ENCODE measurements at regions not wholly inside any gene's neighbourhood (a gene's known extent, or its start where the extent isn't known, plus 50 kb on each side); places are given as distances from the start of the nearest gene placed in this dataset.

DNA sequence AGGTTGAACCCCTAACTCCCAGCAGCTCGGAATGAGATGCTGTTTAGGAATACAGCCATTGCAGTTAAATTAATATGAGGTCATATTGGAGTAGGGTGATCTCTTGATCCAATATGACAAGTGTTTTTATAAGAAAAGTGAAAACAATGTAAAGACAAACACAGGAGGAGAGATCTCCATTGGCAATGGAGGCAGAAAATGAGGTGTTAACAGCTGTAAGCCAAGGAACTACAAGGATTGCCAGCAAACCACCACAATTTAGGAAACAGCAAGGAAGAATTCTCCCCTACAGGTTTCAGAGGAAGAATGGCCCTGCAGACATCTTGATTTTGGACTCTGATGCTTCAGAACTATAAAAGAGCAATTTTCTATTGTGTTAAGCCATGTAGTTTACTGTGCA, 774.3 kb downstream of the MRPL39 start:
- H3K27me3 ChIP-seq (ENCODE audit: control insufficient read depth, insufficient read depth, low read length), result no peaks in the 10 kb centered on the region
- H3K9me3 ChIP-seq (ENCODE audit: control insufficient read depth, insufficient read depth, low read length), result peaks cover 11% of the 10 kb centered on the region
- no peaks in the 10 kb centered on the region for H3K36me3 ChIP-seq (ENCODE audit: control insufficient read depth, insufficient read depth, low read length)
- H3K9ac ChIP-seq (ENCODE audit: low read depth, low read length), result no peak overlapping the region
- H3K4me3 ChIP-seq (ENCODE audit: low read depth, low read length), result no peak overlapping the region
- no peaks in the 10 kb centered on the region for H3K4me1 ChIP-seq (ENCODE audit: control insufficient read depth, insufficient read depth, low read length)

DNA sequence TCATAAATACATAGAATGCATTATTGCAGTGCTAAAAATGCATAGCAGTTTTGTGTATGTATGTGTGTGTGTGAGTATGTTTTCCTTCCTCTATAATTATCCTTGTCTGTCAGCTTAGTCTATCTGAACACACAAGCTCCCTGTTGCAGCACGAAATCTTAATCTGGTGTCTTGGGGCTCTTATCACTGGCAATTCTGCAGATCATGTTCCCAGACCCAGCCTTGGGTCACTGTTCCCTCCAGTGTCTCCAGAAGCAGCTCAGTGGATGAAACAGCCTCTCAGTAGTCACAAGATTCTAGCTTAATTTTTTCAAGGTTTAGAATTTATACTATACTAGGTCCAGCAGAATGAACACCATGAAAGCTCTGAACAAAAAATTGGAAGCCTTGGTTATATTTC, 777.9 kb downstream of the MRPL39 start:
- Histone ChIP-seq H3K9ac (ENCODE audit: low read depth, low read length) (no peak overlapping the region), H3K27me3 (ENCODE audit: control insufficient read depth, insufficient read depth, low read length) (no peaks in the 10 kb centered on the region), H3K9me3 (ENCODE audit: control insufficient read depth, insufficient read depth, low read length) (peaks cover 15% of the 10 kb centered on the region), H3K36me3 (ENCODE audit: control insufficient read depth, insufficient read depth, low read length) (no peaks in the 10 kb centered on the region), H3K4me3 (ENCODE audit: low read depth, low read length) (no peak overlapping the region), H3K4me1 (ENCODE audit: control insufficient read depth, insufficient read depth, low read length) (no peaks in the 10 kb centered on the region)

DNA sequence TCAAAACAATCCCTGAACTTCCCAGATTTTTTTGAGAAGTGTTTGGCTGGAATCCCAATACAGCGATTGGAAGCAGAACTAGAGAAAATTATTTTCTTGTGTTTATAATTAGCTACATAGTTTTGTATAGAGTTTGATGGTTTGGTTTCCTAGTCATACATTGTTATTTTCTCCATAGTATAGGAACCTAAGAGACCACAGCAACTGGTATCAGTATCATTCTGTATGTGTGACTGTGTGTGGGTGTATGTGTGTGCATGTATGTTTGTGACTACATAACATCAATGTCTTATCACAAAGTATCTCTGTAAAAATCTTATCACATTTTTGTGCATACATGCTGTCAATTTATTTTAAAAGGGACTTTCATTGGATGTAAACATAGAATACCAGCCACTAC, 780.5 kb downstream of the MRPL39 start:
- Histone ChIP-seq H3K4me1 (ENCODE audit: control insufficient read depth, insufficient read depth, low read length) (no peaks in the 10 kb centered on the region), H3K4me3 (ENCODE audit: low read depth, low read length) (no peak overlapping the region), H3K36me3 (ENCODE audit: control insufficient read depth, insufficient read depth, low read length) (no peaks in the 10 kb centered on the region), H3K9ac (ENCODE audit: low read depth, low read length) (no peak overlapping the region), H3K27me3 (ENCODE audit: control insufficient read depth, insufficient read depth, low read length) (no peaks in the 10 kb centered on the region), H3K9me3 (ENCODE audit: control insufficient read depth, insufficient read depth, low read length) (peaks cover 15% of the 10 kb centered on the region)

DNA sequence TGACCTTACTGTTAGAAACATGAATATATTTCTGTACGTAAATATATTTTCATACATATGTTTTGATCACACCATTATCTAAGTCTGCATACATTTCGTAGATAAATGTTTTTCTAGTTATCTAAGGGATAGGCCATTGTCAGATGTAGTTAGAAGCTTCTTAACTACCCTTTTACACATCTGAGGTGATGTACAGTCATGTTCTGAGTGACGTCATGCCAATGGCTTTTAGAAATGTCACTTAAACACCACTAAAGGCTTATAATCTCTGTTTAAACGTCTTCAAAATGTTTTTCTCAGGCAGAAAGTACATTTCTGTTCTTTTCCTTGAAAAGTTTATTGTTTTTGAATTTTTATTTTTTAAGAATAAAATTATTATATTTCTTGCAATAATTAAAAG, 781.9 kb downstream of the MRPL39 start:
- Histone ChIP-seq H3K27me3 (ENCODE audit: control insufficient read depth, insufficient read depth, low read length) (no peaks in the 10 kb centered on the region), H3K9me3 (ENCODE audit: control insufficient read depth, insufficient read depth, low read length) (peaks cover 12% of the 10 kb centered on the region), H3K4me1 (ENCODE audit: control insufficient read depth, insufficient read depth, low read length) (no peaks in the 10 kb centered on the region), H3K9ac (ENCODE audit: low read depth, low read length) (no peak overlapping the region), H3K4me3 (ENCODE audit: low read depth, low read length) (no peak overlapping the region), H3K36me3 (ENCODE audit: control insufficient read depth, insufficient read depth, low read length) (no peaks in the 10 kb centered on the region)

DNA sequence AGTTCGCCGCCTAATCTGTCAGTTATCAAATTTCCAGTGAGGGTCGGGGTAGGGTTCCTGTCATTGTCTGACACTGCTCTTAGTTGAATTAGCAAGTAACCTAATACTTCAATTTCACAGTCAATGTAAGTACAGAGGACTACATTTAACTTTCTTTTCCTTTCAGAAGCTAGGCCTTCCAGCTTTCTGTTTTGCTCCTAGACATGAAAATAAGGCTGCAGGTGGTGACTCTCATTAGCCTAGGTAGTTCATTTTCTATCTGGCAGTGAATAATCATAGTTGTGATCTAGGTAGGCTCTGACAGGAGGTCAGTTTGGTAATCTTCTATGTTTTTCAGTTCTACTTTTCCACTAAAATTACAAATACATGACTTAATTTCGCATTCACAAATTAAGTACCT, 783.1 kb downstream of the MRPL39 start:
- no peaks in the 10 kb centered on the region for H3K4me1 ChIP-seq (ENCODE audit: control insufficient read depth, insufficient read depth, low read length)
- no peak overlapping the region for H3K9ac ChIP-seq (ENCODE audit: low read depth, low read length)
- H3K9me3 ChIP-seq (ENCODE audit: control insufficient read depth, insufficient read depth, low read length), result peaks cover 12% of the 10 kb centered on the region
- no peak overlapping the region for H3K4me3 ChIP-seq (ENCODE audit: low read depth, low read length)
- no peaks in the 10 kb centered on the region for H3K36me3 ChIP-seq (ENCODE audit: control insufficient read depth, insufficient read depth, low read length)
- no peaks in the 10 kb centered on the region for H3K27me3 ChIP-seq (ENCODE audit: control insufficient read depth, insufficient read depth, low read length)

DNA sequence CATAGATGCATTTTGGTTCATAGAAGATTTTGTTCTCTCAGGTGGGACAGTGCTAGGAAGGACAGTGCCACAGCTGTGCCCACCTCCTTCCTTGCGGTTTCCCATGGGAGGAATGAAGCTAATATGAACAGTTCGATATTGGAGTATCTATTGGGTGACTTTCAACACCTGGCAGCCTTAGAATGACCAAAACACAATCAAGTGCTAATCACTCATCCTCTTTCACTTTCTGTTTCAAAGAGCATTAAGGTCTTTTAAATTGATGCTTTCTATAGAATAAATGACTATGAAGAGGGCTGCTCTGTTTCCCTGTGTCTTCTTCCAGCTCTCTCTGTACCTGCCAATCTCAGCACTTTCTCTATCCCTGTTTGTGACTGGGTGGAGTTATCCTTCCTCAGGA, 784.0 kb downstream of the MRPL39 start:
- no peak overlapping the region for H3K4me3 ChIP-seq (ENCODE audit: low read depth, low read length)
- H3K27me3 ChIP-seq (ENCODE audit: control insufficient read depth, insufficient read depth, low read length), result no peaks in the 10 kb centered on the region
- no peaks in the 10 kb centered on the region for H3K4me1 ChIP-seq (ENCODE audit: control insufficient read depth, insufficient read depth, low read length)
- H3K9ac ChIP-seq (ENCODE audit: low read depth, low read length), result no peak overlapping the region
- H3K36me3 ChIP-seq (ENCODE audit: control insufficient read depth, insufficient read depth, low read length), result no peaks in the 10 kb centered on the region
- H3K9me3 ChIP-seq (ENCODE audit: control insufficient read depth, insufficient read depth, low read length), result peaks cover 16% of the 10 kb centered on the region

DNA sequence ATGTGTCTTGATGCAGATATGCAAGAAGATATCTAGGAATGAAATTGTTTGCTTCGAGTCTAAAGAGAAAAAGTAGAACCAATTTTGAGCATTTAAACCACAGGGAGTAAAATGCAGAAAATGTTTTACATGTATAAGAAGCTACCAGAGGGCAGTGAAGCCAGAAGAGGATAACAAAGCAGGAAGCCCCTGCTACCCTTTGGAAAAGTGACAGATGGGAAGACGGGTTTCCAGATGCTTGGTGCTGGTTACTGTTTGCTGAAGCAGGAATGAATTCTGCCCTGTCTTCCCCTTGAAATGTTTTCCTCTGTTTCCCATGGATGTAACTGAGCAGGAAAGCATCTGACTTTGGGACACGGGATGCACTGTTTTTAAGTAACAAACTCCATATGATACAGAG, 822.2 kb downstream of the MRPL39 start:
- Histone ChIP-seq H3K27me3 (ENCODE audit: control insufficient read depth, insufficient read depth, low read length) (no peaks in the 10 kb centered on the region), H3K9ac (ENCODE audit: low read depth, low read length) (no peak overlapping the region), H3K36me3 (ENCODE audit: control insufficient read depth, insufficient read depth, low read length) (no peaks in the 10 kb centered on the region), H3K9me3 (ENCODE audit: control insufficient read depth, insufficient read depth, low read length) (peaks cover 8% of the 10 kb centered on the region), H3K4me1 (ENCODE audit: control insufficient read depth, insufficient read depth, low read length) (no peaks in the 10 kb centered on the region), H3K4me3 (ENCODE audit: low read depth, low read length) (no peak overlapping the region)

DNA sequence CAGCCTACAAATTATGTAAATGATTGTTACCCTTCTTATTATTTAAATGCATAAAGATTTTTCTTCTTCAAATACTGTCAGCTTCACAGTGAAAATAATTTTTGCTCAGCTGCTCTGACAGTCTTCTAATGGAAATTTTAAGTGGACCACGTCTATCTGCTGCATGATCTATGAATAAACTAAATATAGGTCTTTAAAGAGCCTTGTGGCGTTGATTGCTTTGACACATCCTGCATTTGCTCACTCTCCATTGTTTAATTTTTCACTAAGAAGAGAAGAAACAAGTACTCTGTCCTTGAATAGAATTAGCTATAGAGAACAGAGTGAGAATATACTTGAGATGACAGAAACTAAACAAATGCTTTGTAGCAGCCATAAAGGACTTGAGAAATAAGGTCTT, 826.1 kb downstream of the MRPL39 start:
- Histone ChIP-seq H3K9ac (ENCODE audit: low read depth, low read length) (no peak overlapping the region), H3K4me1 (ENCODE audit: control insufficient read depth, insufficient read depth, low read length) (no peaks in the 10 kb centered on the region), H3K4me3 (ENCODE audit: low read depth, low read length) (no peak overlapping the region), H3K27me3 (ENCODE audit: control insufficient read depth, insufficient read depth, low read length) (no peaks in the 10 kb centered on the region), H3K36me3 (ENCODE audit: control insufficient read depth, insufficient read depth, low read length) (no peaks in the 10 kb centered on the region), H3K9me3 (ENCODE audit: control insufficient read depth, insufficient read depth, low read length) (peaks cover 4% of the 10 kb centered on the region)

DNA sequence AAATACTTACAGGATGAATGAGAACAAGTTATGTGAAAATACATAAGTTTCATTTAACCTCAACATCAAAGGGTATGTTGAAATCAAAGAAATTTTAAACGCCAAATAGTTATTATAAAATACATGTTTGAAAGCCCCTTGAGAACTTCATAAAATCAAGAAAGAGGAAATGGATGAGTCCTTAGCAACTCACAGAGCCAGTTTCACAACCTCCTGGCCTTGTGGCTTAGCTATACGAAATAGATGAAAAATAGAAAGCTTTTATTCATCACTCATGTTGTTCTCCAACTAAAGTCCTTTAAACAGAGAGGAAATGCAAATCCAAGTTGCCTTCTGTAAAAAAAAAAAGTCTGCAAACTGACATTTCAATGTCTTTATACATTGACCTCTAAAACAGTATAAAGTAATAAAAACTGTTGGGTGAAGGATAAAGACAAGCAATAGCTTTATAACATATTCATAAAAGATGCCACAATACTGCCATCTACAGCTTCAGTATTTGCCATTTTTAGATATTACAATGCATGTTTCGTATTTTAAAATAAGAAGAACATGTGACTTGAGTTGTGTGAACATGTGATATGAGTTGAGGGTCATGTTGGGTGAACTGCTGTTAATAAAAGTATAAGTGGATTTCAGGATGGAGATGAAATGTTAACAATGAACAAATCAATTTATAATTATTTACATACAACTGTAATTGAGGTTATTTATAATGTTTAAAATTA, 847.8 kb downstream of the MRPL39 start:
- Histone ChIP-seq H3K36me3 (ENCODE audit: control insufficient read depth, insufficient read depth, low read length) (no peaks in the 10 kb centered on the region), H3K27me3 (ENCODE audit: control insufficient read depth, insufficient read depth, low read length) (no peaks in the 10 kb centered on the region), H3K9me3 (ENCODE audit: control insufficient read depth, insufficient read depth, low read length) (peaks cover 11% of the 10 kb centered on the region), H3K4me3 (ENCODE audit: low read depth, low read length) (no peak overlapping the region), H3K4me1 (ENCODE audit: control insufficient read depth, insufficient read depth, low read length) (no peaks in the 10 kb centered on the region), H3K9ac (ENCODE audit: low read depth, low read length) (no peak overlapping the region)

DNA sequence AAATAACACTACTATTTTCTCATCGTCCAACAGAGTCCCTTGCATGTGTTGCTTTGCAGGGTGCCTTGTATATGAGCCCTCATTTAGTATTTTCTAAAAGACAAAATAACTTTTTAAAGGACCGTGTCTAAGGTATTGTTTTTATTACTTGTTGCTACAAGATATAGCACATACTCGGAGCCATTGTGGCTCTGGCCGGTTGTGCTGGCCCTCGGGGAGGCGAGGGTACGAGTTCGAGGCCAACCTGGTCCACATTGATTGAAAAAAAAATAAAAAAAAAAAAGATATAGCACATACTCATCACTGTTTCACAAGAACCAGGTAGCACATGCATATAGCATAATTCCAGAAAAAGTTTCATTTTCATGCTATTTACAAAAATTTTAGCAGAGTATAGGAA, 869.2 kb downstream of the MRPL39 start:
- Histone ChIP-seq H3K36me3 (ENCODE audit: control insufficient read depth, insufficient read depth, low read length) (no peaks in the 10 kb centered on the region), H3K4me1 (ENCODE audit: control insufficient read depth, insufficient read depth, low read length) (no peaks in the 10 kb centered on the region), H3K27me3 (ENCODE audit: control insufficient read depth, insufficient read depth, low read length) (no peaks in the 10 kb centered on the region), H3K9me3 (ENCODE audit: control insufficient read depth, insufficient read depth, low read length) (peaks cover 6% of the 10 kb centered on the region), H3K9ac (ENCODE audit: low read depth, low read length) (no peak overlapping the region), H3K4me3 (ENCODE audit: low read depth, low read length) (no peak overlapping the region)

DNA sequence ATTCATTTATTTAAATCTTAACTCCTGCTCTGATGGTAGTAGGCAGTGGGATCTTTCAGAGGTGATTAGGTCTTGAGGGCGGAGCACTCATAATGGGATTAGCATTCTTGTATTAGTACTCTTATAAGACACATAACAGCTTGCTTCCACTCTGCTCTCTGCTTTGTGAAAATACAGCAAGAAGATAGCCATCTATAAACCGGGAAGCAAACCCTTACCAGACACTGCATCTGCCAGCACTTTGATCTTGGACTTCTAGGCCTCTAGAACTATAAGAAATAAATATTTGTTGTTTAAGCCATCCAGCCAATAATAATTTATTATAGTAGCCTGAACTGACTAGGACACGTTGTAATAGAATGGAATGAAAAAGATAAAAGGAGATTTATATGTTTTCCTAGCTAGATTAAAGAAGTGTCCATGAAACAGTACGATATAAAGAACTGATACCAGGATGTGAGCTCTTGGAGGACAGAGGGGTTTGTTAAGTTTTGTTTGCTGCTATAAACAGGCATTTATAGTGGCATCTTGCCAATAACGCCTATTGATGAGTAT, 869.9 kb downstream of the MRPL39 start:
- no peaks in the 10 kb centered on the region for H3K27me3 ChIP-seq (ENCODE audit: control insufficient read depth, insufficient read depth, low read length)
- H3K4me1 ChIP-seq (ENCODE audit: control insufficient read depth, insufficient read depth, low read length), result no peaks in the 10 kb centered on the region
- H3K36me3 ChIP-seq (ENCODE audit: control insufficient read depth, insufficient read depth, low read length), result no peaks in the 10 kb centered on the region
- no peak overlapping the region for H3K9ac ChIP-seq (ENCODE audit: low read depth, low read length)
- H3K9me3 ChIP-seq (ENCODE audit: control insufficient read depth, insufficient read depth, low read length), result peaks cover 6% of the 10 kb centered on the region
- H3K4me3 ChIP-seq (ENCODE audit: low read depth, low read length), result no peak overlapping the region

DNA sequence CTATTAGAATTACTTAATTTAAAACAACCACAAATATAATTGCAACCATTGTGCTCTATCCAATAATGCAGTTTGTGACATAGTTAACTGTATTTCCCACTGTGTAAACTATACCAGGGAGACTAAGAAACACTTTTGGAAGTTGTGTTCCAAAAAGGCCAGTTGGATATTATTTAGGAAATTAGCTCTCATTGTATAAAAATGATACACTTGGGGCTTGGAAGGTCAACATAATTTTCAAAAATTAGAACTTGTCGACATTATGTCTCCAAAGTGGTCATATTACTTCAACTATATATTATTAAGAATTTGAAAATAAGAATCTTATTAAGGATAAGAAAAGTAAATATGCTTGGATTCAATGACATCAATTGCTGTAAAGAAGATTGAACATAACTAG, 876.6 kb downstream of the MRPL39 start:
- no peaks in the 10 kb centered on the region for H3K4me1 ChIP-seq (ENCODE audit: control insufficient read depth, insufficient read depth, low read length)
- H3K9me3 ChIP-seq (ENCODE audit: control insufficient read depth, insufficient read depth, low read length), result peaks cover 11% of the 10 kb centered on the region
- no peak overlapping the region for H3K9ac ChIP-seq (ENCODE audit: low read depth, low read length)
- H3K4me3 ChIP-seq (ENCODE audit: low read depth, low read length), result no peak overlapping the region
- no peaks in the 10 kb centered on the region for H3K36me3 ChIP-seq (ENCODE audit: control insufficient read depth, insufficient read depth, low read length)
- H3K27me3 ChIP-seq (ENCODE audit: control insufficient read depth, insufficient read depth, low read length), result no peaks in the 10 kb centered on the region
